Caco-2 (cell line): ENCODE measurements at regions not wholly inside any gene's neighbourhood (a gene's known extent, or its start where the extent isn't known, plus 50 kb on each side); places are given as distances from the start of the nearest gene placed in this dataset.

ENCODE experiments used
- BruUV-seq: library from RNA; stranded (reverse); fragments of 400-500 nt; replicated peaks from 2 replicates; lab custom pipeline; 2021; lab: Mats Ljungman, UMichigan
- CTCF ChIA-PET: fragments of 300-600 bp; sonication (Branson Sonifier 250); formaldehyde crosslinking; loops from one replicate; lab custom pipeline; 2022; ENCODE audit warnings: antibody characterized with exemption; lab: Charles Lee
- POLR2A ChIA-PET: fragments of 300-600 bp; sonication (Branson Sonifier 250); formaldehyde crosslinking; loops from one replicate; lab custom pipeline; 2022; ENCODE audit warnings: antibody characterized with exemption; lab: Charles Lee
- DNase-seq, 2 experiments: peaks; one replicate each; pipeline versions ENCODE4 v3.0.0 to v3.0.0-alpha.2; 2020 to 2022
- H3K27me3 ChIP-seq: replicated peaks from 2 replicates; pipeline ENCODE4 v1.6.0; 2011; ENCODE audit warnings: low read length; ENCODE audit not compliant: control insufficient read depth, insufficient read depth
- H3K36me3 ChIP-seq: 2 replicates; pipeline ENCODE4 v1.5.1; 2011; ENCODE audit warnings: low read length; ENCODE audit not compliant: control insufficient read depth, insufficient read depth
- H3K4me1 ChIP-seq: fragments of 250-450 bp; sonication (Bioruptor Pico); 2 replicates; pipeline ENCODE4 v1.5.1; 2020; ENCODE audit warnings: mild to moderate bottlenecking
- H3K4me3 ChIP-seq: 2 replicates; pipeline ENCODE4 v1.5.1; 2011; ENCODE audit warnings: low read depth, mild to moderate bottlenecking, control low read depth, low read length
- H3K9me3 ChIP-seq: fragments of 250-450 bp; sonication (Bioruptor Pico); 2 replicates; pipeline ENCODE4 v1.5.1; 2020; ENCODE audit warnings: mild to moderate bottlenecking, moderate library complexity
- H3K27ac Mint-ChIP-seq: one replicate; pipeline ENCODE4 v1.8.0; 2022; ENCODE audit warnings: mixed read lengths; ENCODE audit not compliant: unreplicated experiment
- H3K27me3 Mint-ChIP-seq: one replicate; pipeline ENCODE4 v1.8.0; 2022; ENCODE audit warnings: mixed read lengths; ENCODE audit not compliant: insufficient read depth, unreplicated experiment
- H3K36me3 Mint-ChIP-seq: one replicate; pipeline ENCODE4 v1.8.0; 2022; ENCODE audit warnings: mild to moderate bottlenecking, mixed read lengths; ENCODE audit not compliant: insufficient read depth, unreplicated experiment
- H3K4me1 Mint-ChIP-seq: one replicate; pipeline ENCODE4 v1.8.0; 2022; ENCODE audit warnings: low read depth, mixed read lengths; ENCODE audit not compliant: unreplicated experiment
- H3K4me3 Mint-ChIP-seq: one replicate; pipeline ENCODE4 v1.8.0; 2022; ENCODE audit warnings: mild to moderate bottlenecking, moderate library complexity, mixed read lengths; ENCODE audit not compliant: unreplicated experiment
- H3K9me3 Mint-ChIP-seq: one replicate; pipeline ENCODE4 v1.8.0; 2022; ENCODE audit warnings: mixed read lengths; ENCODE audit not compliant: unreplicated experiment
- intact Hi-C: fragments of 100-400 bp; cut with micrococcal nuclease; formaldehyde crosslinking; loops from one replicate; pipeline ENCODE4 v1.10.0; 2022; ENCODE audit not compliant: unreplicated experiment
- TF ChIP-seq, protein P1 (sequence below), 2 experiments: fragments of 200-600 bp in 1 of 2; IDR thresholded peaks; 1 replicate in 1 of 2; 2 replicates in 1 of 2; pipeline versions ENCODE4 v1.5.1 to v1.8.0; 2011 to 2022; ENCODE audit warnings: antibody characterized with exemption in 1 of 2, control low read depth in 1 of 2, inconsistent platforms in 1 of 2, low read depth in 1 of 2, low read length in 1 of 2, mild to moderate bottlenecking in 1 of 2, moderate library complexity in 1 of 2; ENCODE audit not compliant: insufficient read depth in 1 of 2, severe bottlenecking in 1 of 2, unreplicated experiment in 1 of 2

GRCh38 chrX:74225111-74225510 is 78.9 kb upstream of the ZCCHC13 start:
- BruUV-seq = no TSS peak
- ChIA-PET POLR2A (no interaction called here), CTCF (no interaction called here)

GRCh38 chrX:74220277-74220676 is 83.7 kb upstream of the ZCCHC13 start:
- Histone ChIP-seq H3K4me3 (no peak overlapping the region), H3K27me3 (no peaks in the 10 kb centered on the region), H3K4me1 (no peaks in the 10 kb centered on the region), H3K9me3 (no peaks in the 10 kb centered on the region), H3K36me3 (no peaks in the 10 kb centered on the region; the same call in 1 of the 2 replicates)
- Mint-ChIP-seq H3K27me3 (no peaks in the 10 kb centered on the region), H3K4me3 (no peak overlapping the region), H3K4me1 (peaks cover 6% of the 10 kb centered on the region), H3K27ac (no peak overlapping the region), H3K9me3 (no peaks in the 10 kb centered on the region), H3K36me3 (peaks cover 26% of the 10 kb centered on the region)
- TF ChIP-seq, protein P1, sequence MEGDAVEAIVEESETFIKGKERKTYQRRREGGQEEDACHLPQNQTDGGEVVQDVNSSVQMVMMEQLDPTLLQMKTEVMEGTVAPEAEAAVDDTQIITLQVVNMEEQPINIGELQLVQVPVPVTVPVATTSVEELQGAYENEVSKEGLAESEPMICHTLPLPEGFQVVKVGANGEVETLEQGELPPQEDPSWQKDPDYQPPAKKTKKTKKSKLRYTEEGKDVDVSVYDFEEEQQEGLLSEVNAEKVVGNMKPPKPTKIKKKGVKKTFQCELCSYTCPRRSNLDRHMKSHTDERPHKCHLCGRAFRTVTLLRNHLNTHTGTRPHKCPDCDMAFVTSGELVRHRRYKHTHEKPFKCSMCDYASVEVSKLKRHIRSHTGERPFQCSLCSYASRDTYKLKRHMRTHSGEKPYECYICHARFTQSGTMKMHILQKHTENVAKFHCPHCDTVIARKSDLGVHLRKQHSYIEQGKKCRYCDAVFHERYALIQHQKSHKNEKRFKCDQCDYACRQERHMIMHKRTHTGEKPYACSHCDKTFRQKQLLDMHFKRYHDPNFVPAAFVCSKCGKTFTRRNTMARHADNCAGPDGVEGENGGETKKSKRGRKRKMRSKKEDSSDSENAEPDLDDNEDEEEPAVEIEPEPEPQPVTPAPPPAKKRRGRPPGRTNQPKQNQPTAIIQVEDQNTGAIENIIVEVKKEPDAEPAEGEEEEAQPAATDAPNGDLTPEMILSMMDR (IDR thresholded peaks at IDR 0.05; ENCODE audit: insufficient read depth in 1 of 2, low read depth in 1 of 2, low read length in 1 of 2, severe bottlenecking in 1 of 2, unreplicated experiment in 1 of 2) = no peak
- no TSS peak for BruUV-seq
- POLR2A ChIA-PET = no interaction called here
- DNase-seq = no peak
- intact Hi-C loops = no loop called here
- CTCF ChIA-PET = no interaction called here

More at GRCh38 chrX:74225111-74225510, 78.9 kb upstream of the ZCCHC13 start:
- intact Hi-C loops = no loop called here
- Histone ChIP-seq H3K4me1 (no peaks in the 10 kb centered on the region), H3K9me3 (no peaks in the 10 kb centered on the region), H3K4me3 (no peak overlapping the region), H3K27me3 (no peaks in the 10 kb centered on the region), H3K36me3 (no peaks in the 10 kb centered on the region)
- peaks cover 6% of the 10 kb centered on the region for H3K4me1 Mint-ChIP-seq
- peaks cover 13% of the 10 kb centered on the region for H3K36me3 Mint-ChIP-seq
- H3K27ac Mint-ChIP-seq = no peak overlapping the region
- H3K4me3 Mint-ChIP-seq = no peak overlapping the region
- DNase-seq = no peak
- H3K27me3 Mint-ChIP-seq = no peaks in the 10 kb centered on the region
- TF ChIP-seq, protein P1 (IDR thresholded peaks at IDR 0.05; ENCODE audit: insufficient read depth in 1 of 2, low read depth in 1 of 2, low read length in 1 of 2, severe bottlenecking in 1 of 2, unreplicated experiment in 1 of 2) = no peak
- no peaks in the 10 kb centered on the region for H3K9me3 Mint-ChIP-seq

- POLR2A ChIA-PET = no interaction called here
- CTCF ChIA-PET = no interaction called here
- no peak overlapping the region for H3K27ac Mint-ChIP-seq
- no peaks in the 10 kb centered on the region for H3K9me3 Mint-ChIP-seq
- Histone ChIP-seq H3K36me3 (no peaks in the 10 kb centered on the region; the same call in 1 of the 2 replicates), H3K4me1 (no peaks in the 10 kb centered on the region), H3K9me3 (no peaks in the 10 kb centered on the region), H3K4me3 (no peak overlapping the region), H3K27me3 (no peaks in the 10 kb centered on the region)
- H3K4me3 Mint-ChIP-seq = no peak overlapping the region
- intact Hi-C loops = no loop called here
- TF ChIP-seq, protein P1 (IDR thresholded peaks at IDR 0.05; ENCODE audit: insufficient read depth in 1 of 2, low read depth in 1 of 2, low read length in 1 of 2, severe bottlenecking in 1 of 2, unreplicated experiment in 1 of 2) = no peak
- H3K27me3 Mint-ChIP-seq = no peaks in the 10 kb centered on the region
- H3K36me3 Mint-ChIP-seq = peaks cover 37% of the 10 kb centered on the region
- H3K4me1 Mint-ChIP-seq = peaks cover 6% of the 10 kb centered on the region
- no peak for DNase-seq
- BruUV-seq = no TSS peak
Observed at GRCh38 chrX:74218895-74219294, 85.1 kb upstream of the ZCCHC13 start.
